ENCODE measurements at regions not wholly inside any gene's neighbourhood (a gene's known extent, or its start where the extent isn't known, plus 50 kb on each side); places are given as distances from the start of the nearest gene placed in this dataset.

- H3K4me3 ChIP-seq (replicated peaks; ENCODE audit: low read depth, low read length) = no peak overlapping the region
- no peak for TF ChIP-seq CTCF (IDR thresholded peaks at IDR 0.05; ENCODE audit: low read length, missing control alignments)
- no peak for DNase-seq (ENCODE audit: low read depth)
These were observed 98.7 kb upstream of the AGBL1 start for GRCh38 chr15:85980946-85981345.

- TF ChIP-seq CTCF (IDR thresholded peaks at IDR 0.05; ENCODE audit: low read length, missing control alignments) = no peak
- no peak for DNase-seq (ENCODE audit: low read depth)
- H3K4me3 ChIP-seq (replicated peaks; ENCODE audit: low read depth, low read length) = no peak overlapping the region
These were observed 95.4 kb upstream of the AGBL1 start for GRCh38 chr15:85984241-85984640.

GRCh38 chr15:85986116-85986515, 93.6 kb upstream of the AGBL1 start:
- no peak for DNase-seq (ENCODE audit: low read depth)
- no peak overlapping the region for H3K4me3 ChIP-seq (replicated peaks; ENCODE audit: low read depth, low read length)
- no peak for TF ChIP-seq CTCF (IDR thresholded peaks at IDR 0.05; ENCODE audit: low read length, missing control alignments)

GRCh38 chr15:85986741-85987140, 92.9 kb upstream of the AGBL1 start:
- no peak for TF ChIP-seq CTCF (IDR thresholded peaks at IDR 0.05; ENCODE audit: low read length, missing control alignments)
- DNase-seq (ENCODE audit: low read depth) = no peak

GRCh38 chr15:85988741-85989140, 90.9 kb upstream of the AGBL1 start:
- no peak for DNase-seq (ENCODE audit: low read depth)
- no peak for TF ChIP-seq CTCF (IDR thresholded peaks at IDR 0.05; ENCODE audit: low read length, missing control alignments)
- H3K4me3 ChIP-seq (replicated peaks; ENCODE audit: low read depth, low read length) = no peak overlapping the region

More at GRCh38 chr15:85986741-85987140, 92.9 kb upstream of the AGBL1 start:
- no peak overlapping the region for H3K4me3 ChIP-seq (replicated peaks; ENCODE audit: low read depth, low read length)

- no peak for TF ChIP-seq CTCF (IDR thresholded peaks at IDR 0.05; ENCODE audit: low read length, missing control alignments)
- no peak overlapping the region for H3K4me3 ChIP-seq (replicated peaks; ENCODE audit: low read depth, low read length)
- no peak for DNase-seq (ENCODE audit: low read depth)
These were observed 87.4 kb upstream of the AGBL1 start for GRCh38 chr15:85992224-85992623.

- H3K4me3 ChIP-seq (replicated peaks; ENCODE audit: low read depth, low read length) = no peak overlapping the region
- no peak for TF ChIP-seq CTCF (IDR thresholded peaks at IDR 0.05; ENCODE audit: low read length, missing control alignments)
- DNase-seq (ENCODE audit: low read depth) = no peak
These were observed 86.6 kb upstream of the AGBL1 start for GRCh38 chr15:85993116-85993515.

Data from fibroblast of pulmonary artery (primary cell).